ENCODE measurements at regions not wholly inside any gene's neighbourhood (a gene's known extent, or its start where the extent isn't known, plus 50 kb on each side); places are given as distances from the start of the nearest gene placed in this dataset.

DNA sequence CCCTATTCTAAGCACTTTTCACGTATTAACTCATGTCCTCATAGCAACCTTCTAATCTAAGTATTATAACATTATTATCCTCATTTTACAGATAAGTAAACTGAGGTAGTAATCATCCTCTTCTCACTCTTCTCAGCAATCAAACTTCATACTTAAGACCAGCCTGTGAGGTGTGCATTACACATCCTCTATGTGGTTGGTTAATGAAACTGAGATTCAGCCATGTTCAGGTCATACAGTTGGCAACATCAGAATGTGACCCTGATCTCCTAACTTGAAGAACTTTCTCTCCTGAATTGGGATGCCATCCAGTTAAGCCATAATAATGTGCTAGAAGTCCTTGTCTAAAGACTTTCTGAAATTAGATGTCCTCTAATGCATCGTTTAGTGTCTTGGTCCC, 275.1 kb upstream of the ANKRD55 start:
- DNase-seq = no peak

DNA sequence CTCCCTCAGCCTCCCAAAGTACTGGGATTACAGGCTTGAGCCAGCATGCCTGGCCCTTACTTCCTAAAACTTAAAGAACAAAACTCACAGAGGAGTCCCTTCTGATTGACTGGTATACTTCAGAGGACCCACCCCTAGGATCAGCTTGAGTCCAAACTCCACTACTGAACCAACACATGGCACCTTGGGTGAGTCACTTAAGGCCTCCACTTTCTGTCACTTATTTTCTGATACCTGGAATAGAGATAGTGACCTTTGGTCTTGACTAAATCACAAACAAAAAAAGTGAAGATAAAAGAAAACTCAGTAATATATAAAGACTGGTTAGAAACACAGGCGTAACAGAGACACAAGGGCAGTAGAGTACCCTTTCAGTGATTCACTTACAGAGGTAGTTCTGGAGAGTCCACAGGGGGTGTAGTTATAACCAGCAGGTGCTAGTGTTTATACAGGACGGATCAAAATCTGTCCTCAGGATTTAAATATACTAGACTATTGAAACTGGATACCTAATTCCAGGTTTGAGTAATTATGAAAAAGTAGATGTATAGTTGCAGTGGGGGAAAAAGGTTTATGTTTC, 274.3 kb upstream of the ANKRD55 start:
- DNase-seq = no peak

DNA sequence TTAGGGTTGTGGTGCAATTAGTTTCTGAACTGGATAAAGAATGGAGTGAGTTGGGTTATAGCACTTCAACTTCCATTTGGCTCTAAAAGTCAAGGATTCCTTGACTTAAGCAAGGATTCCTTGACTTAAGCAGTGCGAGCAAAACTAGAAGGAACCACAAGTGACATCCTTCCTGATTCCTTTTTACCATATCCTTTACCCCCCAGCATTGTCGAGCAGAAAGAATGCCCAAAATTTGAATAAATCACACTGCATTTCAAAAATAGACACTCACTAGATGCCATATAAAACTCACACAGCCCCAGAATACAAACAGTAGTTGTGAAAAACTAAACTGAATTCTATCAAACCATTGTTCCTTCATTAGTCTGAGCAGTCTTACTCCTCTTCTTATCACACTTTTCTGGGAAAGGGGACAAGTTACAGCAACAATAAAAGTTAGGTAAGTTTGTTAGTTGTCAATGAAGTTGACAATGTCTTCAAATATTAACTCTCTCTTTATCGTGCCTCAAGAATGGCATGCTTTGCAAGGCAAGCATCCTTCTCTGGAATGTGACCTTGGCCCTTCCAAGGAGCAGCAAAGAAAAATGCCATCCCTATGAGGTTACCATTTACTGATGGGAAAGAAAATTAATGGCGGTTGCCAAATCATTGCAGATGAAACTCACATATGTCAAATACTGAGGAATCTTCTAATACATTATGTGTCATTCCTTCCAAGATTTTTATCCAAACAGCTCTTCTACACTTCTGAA, 273.3 kb upstream of the ANKRD55 start:
- no peak for DNase-seq

GRCh38 chr5:56503929-56504328, 270.8 kb upstream of the ANKRD55 start:
- no peak for DNase-seq

DNA sequence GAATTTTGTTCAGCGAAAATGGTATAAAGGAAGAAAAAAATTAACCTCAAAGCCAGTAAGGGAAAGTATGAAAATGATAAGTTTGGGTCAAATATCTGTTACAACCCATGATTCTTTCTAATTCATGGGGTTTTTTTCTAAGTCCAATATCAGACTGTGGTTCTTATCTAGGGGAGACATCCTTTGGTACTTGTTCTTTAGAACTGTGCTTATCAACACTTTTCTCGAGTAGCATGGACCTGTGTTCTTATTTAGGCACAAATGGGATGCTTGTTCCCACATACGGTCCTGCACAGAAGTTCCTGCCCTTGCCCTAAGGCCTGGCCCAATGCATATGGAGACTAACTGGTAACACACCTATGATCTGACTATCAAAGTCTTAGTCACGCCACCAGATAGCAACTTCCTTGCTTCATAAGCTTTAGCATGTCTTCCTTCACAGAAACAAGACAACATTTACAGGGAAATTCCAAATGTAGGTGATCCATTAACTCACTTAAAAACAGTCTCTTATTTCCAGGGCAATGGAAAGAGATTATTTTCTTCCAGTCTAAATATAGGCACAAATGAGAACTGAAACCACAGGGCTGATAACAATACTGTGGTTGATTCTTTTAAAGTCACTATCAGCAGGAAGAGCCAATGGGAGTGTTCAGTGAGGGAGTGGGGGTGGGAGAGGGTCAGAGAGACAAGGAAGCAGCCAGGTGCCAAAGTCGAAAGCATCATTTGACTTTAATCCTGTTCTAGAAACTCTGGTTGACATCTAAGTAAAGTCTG, 268.8 kb upstream of the ANKRD55 start:
- DNase-seq = peak; percentile 43

- DNase-seq = no peak
Observed at GRCh38 chr5:56499901-56500300, 266.8 kb upstream of the ANKRD55 start.

DNA sequence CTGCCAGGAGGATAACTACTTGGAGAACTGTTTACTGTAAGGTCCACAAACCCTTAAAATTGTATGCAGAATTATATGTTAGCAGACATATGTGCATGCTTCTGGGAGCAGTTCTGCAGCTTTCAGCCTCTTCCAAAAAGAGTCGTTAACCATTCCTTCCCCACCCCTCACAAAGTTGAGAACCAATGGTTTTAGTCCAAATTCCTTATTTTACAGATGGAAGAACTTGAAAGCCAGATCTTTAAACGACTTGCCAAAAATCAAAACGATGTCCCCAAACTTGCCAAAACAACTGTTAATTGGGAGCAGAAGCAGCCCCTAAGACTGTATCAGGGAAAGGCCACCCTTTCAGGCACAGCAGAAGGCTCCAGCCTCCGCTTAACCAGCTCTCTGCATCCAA, 266.4 kb upstream of the ANKRD55 start:
- DNase-seq = no peak

GRCh38 chr5:56498759-56499395, 265.7 kb upstream of the ANKRD55 start:
- no peak for DNase-seq

- no peak for DNase-seq
Observed at GRCh38 chr5:56496581-56497063, 263.5 kb upstream of the ANKRD55 start.

GRCh38 chr5:56494300-56494731, 261.2 kb upstream of the ANKRD55 start:
- DNase-seq = no peak

GRCh38 chr5:56493766-56494165, 260.6 kb upstream of the ANKRD55 start:
- DNase-seq = no peak

- no peak for DNase-seq
Observed at GRCh38 chr5:56493308-56493707, 260.2 kb upstream of the ANKRD55 start.

- no peak for DNase-seq
Observed at GRCh38 chr5:56492812-56493211, 259.7 kb upstream of the ANKRD55 start.

DNA sequence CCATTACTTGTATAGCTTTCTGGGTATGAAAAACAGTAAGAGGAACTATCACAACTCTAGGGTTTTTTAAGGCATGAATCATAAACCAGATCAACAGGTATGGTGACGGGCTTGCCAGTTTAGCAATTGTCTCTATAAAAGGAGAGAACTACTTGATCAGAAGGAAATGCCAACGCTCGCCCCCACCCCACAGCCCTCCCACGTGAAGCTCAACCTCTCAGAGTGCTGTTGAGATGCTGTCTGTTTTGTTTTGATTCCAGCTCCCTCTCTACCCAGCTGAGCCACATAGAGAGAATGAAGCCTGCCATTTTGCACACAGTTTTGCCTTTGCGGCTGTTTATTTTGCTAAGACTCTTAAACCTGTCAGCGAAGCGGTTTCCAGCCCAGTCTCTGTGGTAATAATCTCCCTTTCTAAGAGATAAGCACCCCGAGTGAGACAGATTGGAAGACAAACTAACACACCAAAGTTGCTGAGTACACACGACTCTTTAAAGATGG, 257.9 kb upstream of the ANKRD55 start:
- peak; percentile 61 for DNase-seq

- no peak for DNase-seq
Observed at GRCh38 chr5:56489272-56489671, 256.1 kb upstream of the ANKRD55 start.

DNA sequence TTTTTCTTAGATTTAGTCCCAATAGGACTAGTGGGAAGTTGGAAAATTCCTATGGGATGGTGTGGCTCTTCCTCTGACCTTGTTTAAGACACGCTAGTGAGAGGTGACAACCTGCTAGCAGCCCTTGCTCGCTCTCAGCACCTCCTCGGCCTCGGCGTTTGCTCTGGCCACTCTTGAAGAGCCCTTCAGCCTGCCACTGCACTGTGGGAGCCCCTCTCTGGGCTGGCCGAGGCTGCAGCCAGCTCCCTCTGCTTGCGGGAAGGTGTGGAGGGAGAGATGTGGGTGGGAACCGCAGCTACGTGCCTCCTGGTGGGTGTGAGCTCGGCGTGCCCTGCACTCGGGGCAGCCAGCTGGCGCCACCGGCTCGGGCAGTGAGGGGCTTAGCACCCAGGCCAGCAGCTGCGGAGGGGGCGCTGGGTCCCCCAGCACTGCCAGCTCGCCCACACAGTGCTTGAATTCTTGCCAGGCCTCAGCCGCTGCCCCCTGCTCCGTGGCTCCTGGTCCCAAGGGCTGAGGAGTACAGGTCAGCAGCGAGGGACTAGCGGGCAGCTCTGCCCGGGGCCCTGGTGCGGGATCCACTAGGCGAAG, 254.5 kb upstream of the ANKRD55 start:
- DNase-seq = no peak

DNA sequence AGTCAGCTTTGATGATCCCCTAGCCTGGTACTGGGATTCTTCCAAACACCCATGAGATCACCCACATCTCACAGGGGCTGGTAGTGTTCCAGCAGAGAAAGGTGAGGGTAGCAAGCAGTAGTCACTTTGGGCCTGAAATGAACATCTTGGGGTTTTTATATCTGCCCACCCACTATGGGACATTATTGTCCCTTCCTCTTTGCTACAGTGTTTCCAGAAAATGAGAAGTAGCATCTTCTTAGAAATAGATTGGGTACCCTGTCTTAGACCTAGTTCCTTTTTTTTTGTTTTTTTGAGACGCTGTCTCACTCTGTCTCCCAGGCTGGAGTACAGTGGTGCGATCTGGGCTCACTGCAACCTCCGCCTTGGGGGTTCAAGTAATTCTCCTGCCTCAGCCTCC, 249.2 kb upstream of the ANKRD55 start:
- no peak for DNase-seq

DNA sequence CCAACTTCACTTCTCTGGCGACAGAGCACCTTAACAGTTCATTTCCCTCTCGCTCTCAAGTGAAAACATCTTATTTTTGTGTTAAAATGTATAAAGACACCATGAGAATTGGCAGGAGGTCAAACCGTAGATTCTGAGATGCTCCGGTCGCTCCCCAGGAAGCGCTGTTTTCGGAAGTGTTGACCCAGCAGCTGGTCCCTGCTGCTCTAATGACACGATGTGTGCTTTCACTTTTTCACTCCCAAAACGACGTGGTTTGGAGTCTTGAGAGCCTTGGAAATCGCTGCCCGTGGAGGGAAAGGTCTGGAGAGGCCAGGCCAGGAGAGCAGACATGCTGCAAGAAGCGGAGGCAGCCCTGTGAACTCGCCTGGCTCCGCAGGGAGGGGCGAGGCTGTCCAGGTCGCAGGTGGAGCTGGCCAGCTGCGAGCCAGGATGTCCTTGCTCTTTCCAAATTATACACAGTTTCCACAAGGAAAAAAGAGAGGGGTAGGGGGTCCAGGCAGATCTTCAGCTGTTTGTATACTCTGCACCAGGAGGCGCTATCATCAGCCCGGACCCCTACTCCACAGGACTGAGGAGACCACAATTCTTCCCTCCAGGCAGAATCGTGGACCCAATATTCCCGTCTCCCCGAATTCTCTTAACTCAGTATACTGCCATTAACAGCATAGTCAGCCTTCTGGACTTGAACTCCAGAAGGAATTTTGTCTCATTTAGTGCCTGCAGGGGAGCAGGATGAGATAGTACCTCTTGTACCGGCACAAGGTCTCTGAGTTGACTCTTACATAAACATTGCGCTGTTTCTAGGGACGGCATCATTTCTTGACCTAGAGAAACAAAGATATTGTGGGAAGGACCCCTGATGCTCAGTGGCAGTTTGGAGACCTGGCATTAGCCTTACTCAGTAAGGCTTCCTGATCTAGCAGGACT, 248.6 kb upstream of the ANKRD55 start:
- peak; percentile 27 for DNase-seq

- DNase-seq = peak; percentile 38
Observed at GRCh38 chr5:56480705-56481427, 247.7 kb upstream of the ANKRD55 start.

- DNase-seq = peak; percentile 86
Observed at GRCh38 chr5:56480078-56480704, 247.1 kb upstream of the ANKRD55 start.
